ENCODE measurements at regions not wholly inside any gene's neighbourhood (a gene's known extent, or its start where the extent isn't known, plus 50 kb on each side); places are given as distances from the start of the nearest gene placed in this dataset.
"Not testable (repeated sequence)": the region's sequence is repeated elsewhere in the genome, so short reads cannot be mapped to it uniquely, and the experiment has no call there.

GRCh38 chr5:130797303-130797702, 367.8 kb downstream of the HINT1 start:
- Mint-ChIP-seq H3K27me3 (ENCODE audit: low read depth) (peaks cover 3% of the 10 kb centered on the region), H3K4me3 (no peak overlapping the region), H3K27ac (no peak overlapping the region), H3K9me3 (ENCODE audit: insufficient read depth) (peaks cover 8% of the 10 kb centered on the region), H3K4me1 (ENCODE audit: low read depth) (no peaks in the 10 kb centered on the region), H3K36me3 (ENCODE audit: low read depth) (no peaks in the 10 kb centered on the region)
- DNase-seq (no peak), ATAC-seq (no peak)
- ChIA-PET POLR2A (no interaction called here), CTCF (no interaction called here)

DNA sequence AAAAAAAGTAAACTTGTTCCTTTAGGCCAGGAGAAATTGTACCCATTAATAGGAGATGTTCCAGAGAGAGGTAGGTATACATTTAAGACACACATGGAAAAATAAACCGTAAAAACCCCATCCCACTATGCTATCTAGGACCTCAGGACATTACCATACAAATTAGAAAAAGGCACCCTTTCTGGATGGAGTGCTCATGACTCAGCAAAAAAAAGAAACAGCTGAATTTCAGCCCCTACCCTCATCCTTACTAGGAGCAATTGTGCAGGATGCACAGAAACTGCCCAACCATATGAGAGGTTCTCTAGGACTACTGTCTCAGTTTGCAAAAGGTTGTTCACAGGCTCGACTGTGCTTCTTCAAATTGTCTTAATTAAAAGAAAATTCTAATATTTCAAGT, 368.2 kb downstream of the HINT1 start:
- Mint-ChIP-seq H3K27me3 (ENCODE audit: low read depth) (peaks cover 3% of the 10 kb centered on the region), H3K36me3 (ENCODE audit: low read depth) (no peaks in the 10 kb centered on the region), H3K9me3 (ENCODE audit: insufficient read depth) (peaks cover 8% of the 10 kb centered on the region), H3K4me3 (no peak overlapping the region), H3K4me1 (ENCODE audit: low read depth) (no peaks in the 10 kb centered on the region), H3K27ac (no peak overlapping the region)
- no peak for ATAC-seq
- DNase-seq: no peak
- ChIA-PET POLR2A (no interaction called here), CTCF (no interaction called here)

DNA sequence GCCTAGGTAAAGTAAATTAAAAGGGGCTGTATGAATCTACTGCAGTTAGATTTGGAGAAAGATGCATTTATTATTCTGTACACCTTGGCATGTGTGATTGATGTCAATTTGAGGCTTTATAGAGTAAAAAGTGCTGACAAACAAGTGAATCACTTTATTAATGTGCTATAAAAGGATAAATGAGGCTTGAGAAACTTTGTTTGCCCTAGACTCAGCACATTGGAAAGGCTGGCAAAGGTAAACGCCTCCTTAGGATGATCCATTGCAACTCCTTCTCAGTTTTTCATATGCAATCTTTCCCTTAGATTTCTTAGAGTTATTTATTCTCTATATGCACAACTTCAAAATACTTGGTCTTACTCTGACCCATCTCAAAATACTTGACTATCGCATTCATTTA, 369.0 kb downstream of the HINT1 start:
- no peak for ATAC-seq
- Mint-ChIP-seq H3K27me3 (ENCODE audit: low read depth) (peaks cover 3% of the 10 kb centered on the region), H3K4me1 (ENCODE audit: low read depth) (no peaks in the 10 kb centered on the region), H3K4me3 (no peak overlapping the region), H3K36me3 (ENCODE audit: low read depth) (no peaks in the 10 kb centered on the region), H3K9me3 (ENCODE audit: insufficient read depth) (peaks cover 5% of the 10 kb centered on the region), H3K27ac (no peak overlapping the region)
- no peak for DNase-seq
- POLR2A ChIA-PET: no interaction called here
- CTCF ChIA-PET: no interaction called here

DNA sequence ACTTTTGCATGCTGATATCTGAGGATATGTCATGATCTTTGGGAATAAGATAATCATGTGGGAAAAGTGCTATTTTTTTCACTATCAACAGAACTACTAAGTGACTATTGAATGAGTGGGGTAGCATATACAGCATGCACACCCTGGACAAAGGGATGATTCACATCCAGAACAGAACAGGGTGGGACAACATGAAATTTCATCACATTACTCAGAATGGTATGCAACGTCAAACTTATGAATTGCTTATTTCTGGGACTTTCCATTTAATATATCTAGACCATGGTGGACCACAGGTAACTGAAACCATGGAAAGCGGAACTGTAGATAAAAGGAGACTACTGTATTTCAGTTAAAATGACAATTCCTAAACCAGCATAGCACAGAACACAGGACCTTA, 370.0 kb downstream of the HINT1 start:
- ChIA-PET POLR2A (no interaction called here), CTCF (no interaction called here)
- DNase-seq: no peak
- no peak overlapping the region for H3K4me3 Mint-ChIP-seq
- H3K4me1 Mint-ChIP-seq (ENCODE audit: low read depth): no peaks in the 10 kb centered on the region
- H3K27ac Mint-ChIP-seq: no peak overlapping the region
- peaks cover 3% of the 10 kb centered on the region for H3K27me3 Mint-ChIP-seq (ENCODE audit: low read depth)
- no peak for ATAC-seq
- no peaks in the 10 kb centered on the region for H3K36me3 Mint-ChIP-seq (ENCODE audit: low read depth)
- no peaks in the 10 kb centered on the region for H3K9me3 Mint-ChIP-seq (ENCODE audit: insufficient read depth)

- POLR2A ChIA-PET: no interaction called here
- H3K9me3 Mint-ChIP-seq (ENCODE audit: insufficient read depth): no peaks in the 10 kb centered on the region
- no peaks in the 10 kb centered on the region for H3K36me3 Mint-ChIP-seq (ENCODE audit: low read depth)
- no peaks in the 10 kb centered on the region for H3K4me1 Mint-ChIP-seq (ENCODE audit: low read depth)
- no peak overlapping the region for H3K4me3 Mint-ChIP-seq
- peaks cover 2% of the 10 kb centered on the region for H3K27me3 Mint-ChIP-seq (ENCODE audit: low read depth)
- CTCF ChIA-PET: no interaction called here
- no peak for ATAC-seq
- no peak overlapping the region for H3K27ac Mint-ChIP-seq
- no peak for DNase-seq
These were observed 387.3 kb downstream of the HINT1 start for GRCh38 chr5:130777794-130778193.

GRCh38 chr5:130773813-130774212, 391.2 kb downstream of the HINT1 start:
- Mint-ChIP-seq H3K27me3 (ENCODE audit: low read depth) (peaks cover 4% of the 10 kb centered on the region), H3K9me3 (ENCODE audit: insufficient read depth) (no peaks in the 10 kb centered on the region), H3K4me3 (no peak overlapping the region), H3K4me1 (ENCODE audit: low read depth) (no peaks in the 10 kb centered on the region), H3K27ac (no peak overlapping the region), H3K36me3 (ENCODE audit: low read depth) (no peaks in the 10 kb centered on the region)
- no peak for DNase-seq
- CTCF ChIA-PET: no interaction called here
- POLR2A ChIA-PET: no interaction called here
- ATAC-seq: no peak

- no peaks in the 10 kb centered on the region for H3K36me3 Mint-ChIP-seq (ENCODE audit: low read depth)
- no peaks in the 10 kb centered on the region for H3K4me1 Mint-ChIP-seq (ENCODE audit: low read depth)
- ChIA-PET CTCF (no interaction called here), POLR2A (no interaction called here)
- ATAC-seq (no peak), DNase-seq (no peak)
- no peaks in the 10 kb centered on the region for H3K9me3 Mint-ChIP-seq (ENCODE audit: insufficient read depth)
- H3K27ac Mint-ChIP-seq: no peak overlapping the region
- peaks cover 2% of the 10 kb centered on the region for H3K27me3 Mint-ChIP-seq (ENCODE audit: low read depth)
- H3K4me3 Mint-ChIP-seq: no peak overlapping the region
These were observed 403.0 kb downstream of the HINT1 start for GRCh38 chr5:130762031-130762430.

DNA sequence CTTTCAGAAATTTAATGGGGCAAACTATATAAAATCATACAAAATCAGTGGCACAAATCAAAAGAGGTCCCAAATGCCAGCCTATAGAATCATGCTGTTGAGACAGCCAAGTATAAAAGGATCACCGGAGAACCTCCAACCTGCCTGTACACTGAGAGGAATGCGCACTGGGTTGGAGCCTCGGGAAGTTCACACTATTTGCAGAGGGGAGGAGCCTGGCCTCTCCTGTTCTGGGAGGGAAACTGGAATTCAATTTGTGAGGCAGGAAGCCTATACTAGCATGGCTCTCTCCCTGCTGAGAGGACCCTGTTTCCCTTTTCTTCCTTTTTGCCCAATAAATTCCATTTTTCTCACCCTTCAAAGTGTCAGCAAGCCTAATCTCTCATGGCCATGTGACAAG, 406.0 kb downstream of the HINT1 start:
- ChIA-PET CTCF (no interaction called here), POLR2A (no interaction called here)
- H3K36me3 Mint-ChIP-seq (ENCODE audit: low read depth): no peaks in the 10 kb centered on the region
- no peak for DNase-seq
- no peak overlapping the region for H3K4me3 Mint-ChIP-seq
- no peak overlapping the region for H3K27ac Mint-ChIP-seq
- H3K9me3 Mint-ChIP-seq (ENCODE audit: insufficient read depth): no peaks in the 10 kb centered on the region
- no peak for ATAC-seq
- H3K4me1 Mint-ChIP-seq (ENCODE audit: low read depth): no peaks in the 10 kb centered on the region
- no peaks in the 10 kb centered on the region for H3K27me3 Mint-ChIP-seq (ENCODE audit: low read depth)

- Mint-ChIP-seq H3K27ac (no peak overlapping the region), H3K36me3 (ENCODE audit: low read depth) (no peaks in the 10 kb centered on the region), H3K4me1 (ENCODE audit: low read depth) (no peaks in the 10 kb centered on the region), H3K9me3 (ENCODE audit: insufficient read depth) (no peaks in the 10 kb centered on the region), H3K4me3 (no peak overlapping the region), H3K27me3 (ENCODE audit: low read depth) (no peaks in the 10 kb centered on the region)
- DNase-seq (no peak), ATAC-seq (no peak)
- ChIA-PET POLR2A (no interaction called here), CTCF (interaction anchor here (1.5 kb wide), 1 partner anchor 124 kb away, joined by 3 read pairs; no protein-coding TSS in a partner anchor)
These were observed 417.5 kb downstream of the HINT1 start for GRCh38 chr5:130747556-130747955.

DNA sequence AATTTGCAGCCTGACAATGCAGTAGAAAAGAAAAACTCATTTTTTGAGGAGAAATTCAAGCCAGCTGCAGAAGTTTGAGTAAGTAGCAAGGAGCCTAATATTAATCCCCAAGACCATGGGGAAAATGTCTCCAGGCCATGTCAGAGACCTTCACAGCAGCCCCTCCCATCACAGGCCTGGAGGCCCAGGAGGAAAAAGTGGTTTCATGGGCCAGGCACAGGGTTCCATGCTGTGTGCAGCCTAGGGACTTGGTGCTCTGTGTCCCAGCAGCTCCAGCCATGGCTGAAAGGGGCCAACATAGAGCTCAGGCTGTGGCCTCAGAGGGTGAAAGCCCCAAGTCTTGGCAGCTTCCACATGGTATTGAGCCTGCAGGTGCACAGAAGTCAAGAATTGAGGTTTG, 418.4 kb downstream of the HINT1 start:
- CTCF ChIA-PET: interaction anchor here (1.5 kb wide), 1 partner anchor 125 kb away, joined by 3 read pairs; no protein-coding TSS in a partner anchor
- H3K27me3 Mint-ChIP-seq (ENCODE audit: low read depth); POLR2A ChIA-PET: not testable (repeated sequence)

GRCh38 chr5:130743092-130743491, 422.0 kb downstream of the HINT1 start:
- ChIA-PET CTCF (no interaction called here), POLR2A (no interaction called here)
- ATAC-seq: no peak
- Mint-ChIP-seq H3K4me1 (ENCODE audit: low read depth) (no peaks in the 10 kb centered on the region), H3K27ac (no peak overlapping the region), H3K36me3 (ENCODE audit: low read depth) (no peaks in the 10 kb centered on the region), H3K27me3 (ENCODE audit: low read depth) (no peaks in the 10 kb centered on the region), H3K4me3 (no peak overlapping the region), H3K9me3 (ENCODE audit: insufficient read depth) (no peaks in the 10 kb centered on the region)
- no peak for DNase-seq

More for the DNA sequence above, 418.4 kb downstream of the HINT1 start:
- DNase-seq; H3K9me3 Mint-ChIP-seq (ENCODE audit: insufficient read depth); ATAC-seq; H3K36me3 Mint-ChIP-seq (ENCODE audit: low read depth); H3K4me3 Mint-ChIP-seq; H3K4me1 Mint-ChIP-seq (ENCODE audit: low read depth); H3K27ac Mint-ChIP-seq: not testable (repeated sequence)

DNA sequence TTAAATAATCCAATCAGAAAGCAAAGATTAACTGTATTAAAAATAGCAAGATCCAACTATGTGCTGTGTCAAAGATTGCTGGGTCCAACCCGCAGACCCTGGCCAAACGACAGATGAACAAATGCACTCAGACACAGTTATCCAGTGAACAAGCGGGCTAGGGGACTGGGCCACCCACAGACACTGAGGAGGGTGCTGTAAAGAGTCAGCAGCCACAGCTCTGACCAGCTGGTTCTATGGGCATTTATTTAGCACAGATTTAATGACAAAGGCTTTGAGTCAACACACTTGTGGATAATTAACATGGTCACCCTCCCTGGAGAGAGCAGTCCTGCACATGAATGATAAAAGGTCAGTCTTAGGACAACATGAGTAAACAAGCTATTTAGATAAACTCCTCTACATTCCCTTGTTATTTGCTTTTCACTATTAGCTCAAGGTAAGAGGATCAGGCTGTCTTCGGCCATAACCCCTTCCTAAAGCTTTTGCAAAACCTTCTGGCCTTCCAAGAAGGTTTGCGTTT, 424.9 kb downstream of the HINT1 start:
- no peaks in the 10 kb centered on the region for H3K27me3 Mint-ChIP-seq (ENCODE audit: low read depth)
- ATAC-seq (no peak), DNase-seq (no peak)
- H3K9me3 Mint-ChIP-seq (ENCODE audit: insufficient read depth): no peaks in the 10 kb centered on the region
- no peaks in the 10 kb centered on the region for H3K4me1 Mint-ChIP-seq (ENCODE audit: low read depth)
- ChIA-PET POLR2A (no interaction called here), CTCF (no interaction called here)
- no peak overlapping the region for H3K4me3 Mint-ChIP-seq
- no peaks in the 10 kb centered on the region for H3K36me3 Mint-ChIP-seq (ENCODE audit: low read depth)
- H3K27ac Mint-ChIP-seq: no peak overlapping the region

DNA sequence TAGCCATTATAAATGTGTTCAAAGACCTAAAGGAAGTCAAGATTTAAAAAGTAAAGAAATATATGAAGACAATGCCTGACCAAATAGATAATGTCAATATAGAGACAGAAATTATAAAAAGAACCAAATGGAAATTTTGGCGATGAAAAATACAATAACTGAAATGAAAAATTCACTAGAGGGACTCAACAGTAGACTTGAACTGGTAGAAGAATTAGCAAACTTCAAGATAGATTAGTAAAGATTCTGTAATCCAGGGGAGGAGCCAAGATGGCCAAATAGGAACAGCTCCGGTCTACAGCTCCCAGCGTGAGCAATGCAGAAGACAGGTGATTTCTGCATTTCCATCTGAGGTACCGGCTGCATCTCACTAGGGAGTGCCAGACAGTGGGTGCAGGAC, 433.2 kb downstream of the HINT1 start:
- no peaks in the 10 kb centered on the region for H3K4me1 Mint-ChIP-seq (ENCODE audit: low read depth)
- no peaks in the 10 kb centered on the region for H3K27me3 Mint-ChIP-seq (ENCODE audit: low read depth)
- no peaks in the 10 kb centered on the region for H3K36me3 Mint-ChIP-seq (ENCODE audit: low read depth)
- ATAC-seq (no peak), DNase-seq (no peak)
- no peak overlapping the region for H3K4me3 Mint-ChIP-seq
- POLR2A ChIA-PET: no interaction called here
- CTCF ChIA-PET: no interaction called here
- no peaks in the 10 kb centered on the region for H3K9me3 Mint-ChIP-seq (ENCODE audit: insufficient read depth)
- no peak overlapping the region for H3K27ac Mint-ChIP-seq

Measured in activated CD8-positive, alpha-beta T cell treated with anti-CD3 and anti-CD28 coated beads, Interleukin-2, amount 10 ng/mL, durations not matched to agents 7 days and 5 days (primary cell).